T-cell (primary cell): ENCODE measurements at regions not wholly inside any gene's neighbourhood (a gene's known extent, or its start where the extent isn't known, plus 50 kb on each side); places are given as distances from the start of the nearest gene placed in this dataset.

ENCODE experiments used
- ATAC-seq, 4 experiments: fragments of 200-7000 bp in 3 of 4; fragments of 150-1000 bp in 1 of 4; cut with Tn5 transposase; replicated peaks in 1 of 4; 1 replicate in 3 of 4; 2 replicates in 1 of 4; pipeline ENCODE4 v1.10.0; 2021; ENCODE audit warnings: moderate library complexity in 3 of 4, mild to moderate bottlenecking in 2 of 4, moderate number of reproducible peaks in 1 of 4
- CTCF ChIA-PET, 2 donors: fragments of 300-600 bp; sonication (Branson Sonifier 250); formaldehyde crosslinking; loops; one replicate each; lab custom pipeline; 2022; ENCODE audit warnings: antibody characterized with exemption in 2 of 2; lab: Charles Lee
- POLR2A ChIA-PET, 2 donors: fragments of 300-600 bp; sonication (Branson Sonifier 250); formaldehyde crosslinking; loops; one replicate each; lab custom pipeline; 2022; ENCODE audit warnings: antibody characterized with exemption in 2 of 2; lab: Charles Lee
- DNase-seq, 35 experiments: peaks; one replicate each; pipeline versions ENCODE4 v3.0.0 to v3.0.0-alpha.2; 2013 to 2023
- H3K27ac ChIP-seq: one replicate; pipeline ENCODE4 v1.5.1; 2013; ENCODE audit warnings: low read length
- H3K27me3 ChIP-seq, 2 experiments: replicated peaks in 1 of 2; 1 replicate in 1 of 2; 2 replicates in 1 of 2; pipeline versions ENCODE4 v1.6.1 to v1.7.0; 2013; ENCODE audit warnings: low read length in 1 of 2, mixed read lengths in 1 of 2; ENCODE audit not compliant: control insufficient read depth in 2 of 2, insufficient read depth in 2 of 2; ENCODE audit errors: extremely low read depth in 1 of 2
- H3K36me3 ChIP-seq, 2 donors: 1 replicate in 1 of 2; 2 replicates in 1 of 2; pipeline versions ENCODE4 v1.6.1 to v1.7.0; 2013; ENCODE audit warnings: low read length in 1 of 2; ENCODE audit not compliant: control insufficient read depth in 2 of 2, insufficient read depth in 1 of 2; ENCODE audit errors: extremely low read depth in 1 of 2
- H3K4me1 ChIP-seq, 2 experiments: 1 replicate in 1 of 2; 2 replicates in 1 of 2; pipeline versions ENCODE4 v1.6.1 to v1.7.0; 2013; ENCODE audit warnings: low read length in 2 of 2, mixed read lengths in 1 of 2; ENCODE audit not compliant: insufficient read depth in 2 of 2, control insufficient read depth in 1 of 2; ENCODE audit errors: extremely low read depth in 1 of 2
- H3K4me3 ChIP-seq, 2 donors: 1 replicate in 1 of 2; 2 replicates in 1 of 2; pipeline versions ENCODE4 v1.5.1 to v1.7.0; 2013; ENCODE audit warnings: mild to moderate bottlenecking in 2 of 2, low read length in 1 of 2, moderate library complexity in 1 of 2; ENCODE audit not compliant: control insufficient read depth in 1 of 2; ENCODE audit errors: extremely low read depth in 1 of 2
- H3K9me3 ChIP-seq: 2 replicates; pipeline ENCODE4 v1.7.0; 2013
- H3K27ac Mint-ChIP-seq, 2 donors: one replicate each; pipeline ENCODE4 v1.8.0; 2020 to 2021; ENCODE audit warnings: mild to moderate bottlenecking in 2 of 2, mixed read lengths in 2 of 2
- H3K27me3 Mint-ChIP-seq, 2 donors: one replicate each; pipeline ENCODE4 v1.8.0; 2021 to 2022; ENCODE audit warnings: mixed read lengths in 2 of 2
- H3K36me3 Mint-ChIP-seq: one replicate; pipeline ENCODE4 v1.8.0; 2021; ENCODE audit warnings: mixed read lengths
- H3K4me1 Mint-ChIP-seq, 3 donors: one replicate each; pipeline ENCODE4 v1.8.0; 2020 to 2022; ENCODE audit warnings: mixed read lengths in 3 of 3, mild to moderate bottlenecking in 1 of 3
- H3K4me3 Mint-ChIP-seq, 3 donors: one replicate each; pipeline ENCODE4 v1.8.0; 2020 to 2022; ENCODE audit warnings: mild to moderate bottlenecking in 3 of 3, mixed read lengths in 3 of 3, moderate library complexity in 3 of 3
- H3K9me3 Mint-ChIP-seq, 3 donors: one replicate each; pipeline ENCODE4 v1.8.0; 2020 to 2022; ENCODE audit warnings: mixed read lengths in 3 of 3
- WGBS: methylation state at CpG from one replicate; pipeline ENCODE4 v1.1.5; 2013; ENCODE audit warnings: missing lambda C conversion rate; ENCODE audit not compliant: insufficient coverage; 5-methylcytosine and 5-hydroxymethylcytosine counted together

DNA sequence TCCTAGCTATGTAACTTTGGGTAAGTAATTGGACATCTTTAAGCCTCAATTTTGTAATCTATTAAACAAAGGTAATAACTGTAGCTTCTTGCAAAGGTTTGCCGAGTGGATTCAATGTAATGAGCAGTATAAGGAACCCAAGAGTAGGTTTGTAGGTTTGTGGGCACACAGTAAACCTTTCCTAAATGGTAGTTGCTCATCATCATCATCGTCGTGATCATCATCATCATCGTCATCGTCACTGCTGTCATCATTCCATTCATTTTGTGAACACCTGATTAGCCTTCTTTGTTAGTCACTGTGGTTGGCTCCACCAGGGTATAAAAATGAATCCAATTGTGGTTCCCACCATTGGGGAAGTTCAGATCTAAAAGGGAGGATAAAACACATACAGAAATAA lies 223.1 kb upstream of the KIRREL3 start:
- Mint-ChIP-seq H3K27me3 (peaks cover 0 to 5% of the 10 kb centered on the region in 2 donors), H3K9me3 (peaks cover 0 to 11% (median 0%) of the 10 kb centered on the region in 3 donors), H3K4me3 (no peak overlapping the region), H3K36me3 (no peaks in the 10 kb centered on the region), H3K27ac (no peak overlapping the region), H3K4me1 (no peaks in the 10 kb centered on the region)
- POLR2A ChIA-PET, result no interaction called here
- no peaks in the 10 kb centered on the region for H3K27me3 ChIP-seq
- DNase-seq, result no peak
- no peaks in the 10 kb centered on the region for H3K4me1 ChIP-seq
- 60% methylated on average over 1 of the region's 5 CpGs for WGBS
- no peaks in the 10 kb centered on the region for H3K9me3 ChIP-seq
- CTCF ChIA-PET, result no interaction called here
- H3K4me3 ChIP-seq, result no peak overlapping the region
- no peaks in the 10 kb centered on the region for H3K36me3 ChIP-seq
- H3K27ac ChIP-seq, result no peak overlapping the region
- no peak for ATAC-seq

DNA sequence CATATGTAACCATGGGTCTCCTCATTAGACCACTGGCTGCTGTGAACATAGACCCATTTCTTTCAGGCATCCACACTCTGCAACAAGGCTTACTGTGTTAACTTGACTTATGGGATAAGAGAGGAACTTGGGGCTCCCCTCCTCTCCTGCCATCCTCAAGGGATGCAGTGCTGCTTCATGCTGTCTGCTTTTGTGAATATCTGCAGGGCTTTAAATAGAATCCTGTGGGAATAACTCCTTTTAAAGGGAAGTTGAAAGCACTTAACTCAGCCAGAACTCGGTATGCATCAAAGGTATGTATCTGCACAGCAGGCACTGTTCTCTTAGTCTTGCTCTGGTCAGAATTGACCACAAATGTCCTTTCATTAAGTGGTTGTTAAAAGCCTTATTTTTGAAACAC lies 222.5 kb upstream of the KIRREL3 start:
- Histone ChIP-seq H3K36me3 (no peaks in the 10 kb centered on the region), H3K27me3 (no peaks in the 10 kb centered on the region), H3K4me3 (no peak overlapping the region), H3K27ac (no peak overlapping the region), H3K9me3 (no peaks in the 10 kb centered on the region), H3K4me1 (no peaks in the 10 kb centered on the region)
- Mint-ChIP-seq H3K36me3 (no peaks in the 10 kb centered on the region), H3K4me3 (no peak overlapping the region), H3K4me1 (no peaks in the 10 kb centered on the region), H3K9me3 (peaks cover 0 to 10% (median 0%) of the 10 kb centered on the region in 3 donors), H3K27me3 (peaks cover 0 to 5% of the 10 kb centered on the region in 2 donors), H3K27ac (no peak overlapping the region)
- DNase-seq (no peak), ATAC-seq (no peak)
- POLR2A ChIA-PET, result no interaction called here
- 67% methylated on average over 1 of the region's 1 CpG for WGBS
- CTCF ChIA-PET, result no interaction called here

DNA sequence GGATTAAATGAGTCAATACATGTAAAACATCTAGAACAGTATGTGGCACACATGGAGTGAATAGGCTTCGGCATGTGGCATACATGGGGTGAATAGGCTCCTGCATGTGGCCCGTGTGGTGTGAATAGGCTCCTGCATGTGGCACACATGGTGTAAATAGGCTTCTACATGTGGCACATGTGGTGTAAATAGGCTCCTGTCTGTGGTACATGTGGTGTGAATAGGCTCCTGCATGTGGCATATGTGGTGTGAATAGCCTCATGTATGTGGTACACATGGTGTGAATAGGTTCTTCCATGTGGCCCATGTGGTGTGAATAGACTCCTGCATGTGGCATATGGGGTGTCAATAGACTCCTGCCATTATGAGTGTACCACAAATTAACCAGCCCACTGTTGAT lies 219.1 kb upstream of the KIRREL3 start:
- Mint-ChIP-seq H3K9me3 (peaks cover 0 to 10% (median 0%) of the 10 kb centered on the region in 3 donors), H3K27me3 (peaks cover 0 to 3% of the 10 kb centered on the region in 2 donors), H3K4me3 (no peak overlapping the region), H3K4me1 (no peaks in the 10 kb centered on the region), H3K27ac (no peak overlapping the region), H3K36me3 (no peaks in the 10 kb centered on the region)
- H3K9me3 ChIP-seq, result no peaks in the 10 kb centered on the region
- H3K4me3 ChIP-seq, result no peak overlapping the region
- CTCF ChIA-PET, result no interaction called here
- no peak for ATAC-seq
- DNase-seq, result no peak
- H3K36me3 ChIP-seq, result no peaks in the 10 kb centered on the region
- no peaks in the 10 kb centered on the region for H3K27me3 ChIP-seq
- no peak overlapping the region for H3K27ac ChIP-seq
- POLR2A ChIA-PET, result no interaction called here
- 77% methylated on average over 2 of the region's 2 CpGs for WGBS
- no peaks in the 10 kb centered on the region for H3K4me1 ChIP-seq

DNA sequence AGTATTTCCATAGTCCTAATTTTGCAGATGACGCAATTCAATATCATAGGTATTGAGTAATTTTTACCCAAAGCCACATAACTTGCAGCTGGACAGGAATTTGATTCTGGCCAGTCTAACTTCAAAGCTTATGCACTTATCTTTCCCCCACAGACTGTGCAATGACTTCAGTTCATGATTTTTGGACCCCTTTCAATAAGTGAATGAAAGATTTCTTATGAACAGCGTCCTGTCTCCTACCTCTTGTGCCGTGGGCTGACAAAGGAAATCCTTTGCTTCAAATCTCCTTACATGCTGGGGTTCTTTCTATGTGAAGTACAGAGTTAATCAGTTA lies 217.7 kb upstream of the KIRREL3 start:
- Mint-ChIP-seq H3K4me1 (no peaks in the 10 kb centered on the region), H3K27ac (no peak overlapping the region), H3K9me3 (peaks cover 0 to 5% (median 0%) of the 10 kb centered on the region in 3 donors), H3K4me3 (no peak overlapping the region), H3K36me3 (no peaks in the 10 kb centered on the region), H3K27me3 (peaks cover 0 to 3% of the 10 kb centered on the region in 2 donors)
- Histone ChIP-seq H3K36me3 (no peaks in the 10 kb centered on the region), H3K4me1 (no peaks in the 10 kb centered on the region), H3K27ac (no peak overlapping the region), H3K4me3 (no peak overlapping the region), H3K9me3 (no peaks in the 10 kb centered on the region), H3K27me3 (no peaks in the 10 kb centered on the region)
- POLR2A ChIA-PET, result no interaction called here
- CTCF ChIA-PET, result no interaction called here
- ATAC-seq, result no peak
- DNase-seq, result no peak
- WGBS, result no CpG with 5 or more reads among the region's 3 CpGs

DNA sequence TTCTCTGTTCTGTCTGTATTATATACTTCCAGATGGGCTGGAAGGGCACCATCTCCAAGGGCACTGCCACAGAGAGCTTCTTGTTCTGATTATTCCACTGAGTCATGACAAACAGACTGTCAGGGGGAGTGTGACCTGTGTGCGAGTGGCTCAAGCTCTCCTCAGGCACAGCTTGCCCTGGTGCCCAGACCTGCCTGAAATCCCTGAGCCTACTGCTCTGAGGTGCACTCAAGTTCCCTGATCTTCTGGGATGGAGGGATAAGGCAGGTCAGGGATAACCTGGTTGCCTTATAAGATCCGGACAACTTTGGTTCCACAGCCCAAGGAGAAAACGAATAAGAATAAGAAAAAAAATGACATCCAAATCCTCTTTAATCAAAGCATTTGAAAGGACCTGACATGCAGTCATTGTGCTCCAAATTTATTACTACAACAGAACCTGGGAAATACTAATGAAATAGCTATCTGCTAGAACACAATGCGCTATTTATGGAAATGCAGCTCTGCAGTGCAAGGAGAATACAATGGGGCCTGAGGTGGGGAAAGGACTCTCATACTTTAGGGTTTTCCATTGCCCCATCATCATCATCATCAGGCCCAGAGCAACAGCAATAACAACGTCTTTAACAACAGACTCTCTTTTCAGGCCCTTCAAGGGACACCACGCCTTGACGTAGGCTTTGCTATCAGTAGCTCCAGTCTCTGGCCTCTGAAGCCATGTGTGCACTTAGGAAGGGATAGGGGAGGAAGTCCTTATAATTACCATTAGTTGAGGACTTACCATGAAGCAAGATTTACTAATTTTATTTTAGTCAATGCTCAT lies 217.1 kb upstream of the KIRREL3 start:
- H3K4me3 ChIP-seq, result no peak overlapping the region
- no peaks in the 10 kb centered on the region for H3K9me3 ChIP-seq
- no peaks in the 10 kb centered on the region for H3K36me3 Mint-ChIP-seq
- DNase-seq, result no peak
- ChIA-PET POLR2A (no interaction called here), CTCF (no interaction called here)
- peaks cover 0 to 3% of the 10 kb centered on the region in 2 donors for H3K27me3 Mint-ChIP-seq
- H3K27me3 ChIP-seq, result no peaks in the 10 kb centered on the region
- no peak overlapping the region for H3K27ac ChIP-seq
- H3K4me3 Mint-ChIP-seq, result no peak overlapping the region
- 93% methylated on average over 2 of the region's 7 CpGs for WGBS
- no peaks in the 10 kb centered on the region for H3K36me3 ChIP-seq
- peaks cover 0 to 5% (median 0%) of the 10 kb centered on the region in 3 donors for H3K9me3 Mint-ChIP-seq
- no peak for ATAC-seq
- H3K4me1 Mint-ChIP-seq, result no peaks in the 10 kb centered on the region
- no peak overlapping the region for H3K27ac Mint-ChIP-seq
- H3K4me1 ChIP-seq, result no peaks in the 10 kb centered on the region

DNA sequence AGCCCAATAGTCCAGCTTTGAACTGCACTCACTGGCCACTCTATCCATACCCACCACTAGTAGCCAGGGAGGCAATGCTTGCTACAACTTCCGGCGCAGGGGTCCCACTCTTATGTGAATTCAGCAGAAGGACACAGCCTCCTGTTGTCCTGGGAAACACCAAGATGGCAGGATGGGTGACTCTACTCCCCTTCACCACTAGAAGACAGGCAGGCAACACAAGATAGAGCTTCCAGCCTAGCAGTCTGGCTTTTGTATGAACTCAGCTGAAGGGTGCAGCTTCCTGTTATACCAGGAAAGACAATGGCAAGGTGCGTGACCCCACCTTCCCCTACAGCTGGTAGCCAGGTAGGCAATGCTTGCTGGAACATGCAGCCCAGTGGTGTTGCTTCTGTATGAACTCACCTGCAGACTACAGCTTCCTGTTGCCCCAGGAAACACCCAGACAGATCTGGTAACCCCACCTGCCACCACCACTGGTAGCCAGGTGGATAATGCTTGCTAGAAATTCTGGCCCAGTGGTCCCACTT lies 205.2 kb upstream of the KIRREL3 start:
- Histone ChIP-seq H3K27me3 (no peaks in the 10 kb centered on the region), H3K4me1 (no peaks in the 10 kb centered on the region), H3K36me3 (no peaks in the 10 kb centered on the region), H3K4me3 (no peak overlapping the region), H3K27ac (no peak overlapping the region), H3K9me3 (no peaks in the 10 kb centered on the region)
- ATAC-seq, result no peak
- CTCF ChIA-PET, result no interaction called here
- peaks cover 16 to 25% (median 22%) of the 10 kb centered on the region in 3 donors for H3K9me3 Mint-ChIP-seq
- POLR2A ChIA-PET, result no interaction called here
- no peak for DNase-seq
- H3K4me3 Mint-ChIP-seq, result no peak overlapping the region
- no peaks in the 10 kb centered on the region for H3K4me1 Mint-ChIP-seq
- no peaks in the 10 kb centered on the region for H3K36me3 Mint-ChIP-seq
- 95% methylated on average over 3 of the region's 3 CpGs for WGBS
- peaks cover 0 to 1% of the 10 kb centered on the region in 2 donors for H3K27me3 Mint-ChIP-seq
- no peak overlapping the region for H3K27ac Mint-ChIP-seq
